Loucy (cell line): ENCODE measurements at regions not wholly inside any gene's neighbourhood (a gene's known extent, or its start where the extent isn't known, plus 50 kb on each side); places are given as distances from the start of the nearest gene placed in this dataset.

Experiments
- H2AFZ ChIP-seq: fragments of 200-600 bp; sonication (generic); 2 replicates; pipeline ENCODE4 v1.6.0; 2016; ENCODE audit warnings: antibody characterized with exemption, mild to moderate bottlenecking, low read length, moderate library complexity
- H3F3A ChIP-seq: fragments of 200-600 bp; 2 replicates; pipeline ENCODE4 v1.6.0; 2016; ENCODE audit warnings: antibody characterized with exemption, low read depth, mild to moderate bottlenecking
- H3K27me3 ChIP-seq: fragments of 200-600 bp; sonication (generic); 2 replicates; pipeline ENCODE4 v1.6.1; 2014; ENCODE audit warnings: low read length, mild to moderate bottlenecking; ENCODE audit not compliant: insufficient read depth, poor library complexity, severe bottlenecking
- H3K36me3 ChIP-seq: fragments of 200-600 bp; sonication (generic); 2 replicates; pipeline ENCODE4 v1.6.1; 2016; ENCODE audit warnings: low read length; ENCODE audit not compliant: insufficient read depth
- H3K4me1 ChIP-seq: fragments of 200-600 bp; sonication (generic); 2 replicates; pipeline ENCODE4 v1.5.1; 2014; ENCODE audit warnings: low read length, mild to moderate bottlenecking; ENCODE audit not compliant: insufficient read depth, poor library complexity, severe bottlenecking
- H3K4me2 ChIP-seq: fragments of 200-600 bp; sonication (generic); 2 replicates; pipeline ENCODE4 v1.6.0; 2014; ENCODE audit warnings: antibody characterized with exemption, low read length, low read depth, mild to moderate bottlenecking; ENCODE audit not compliant: poor library complexity, severe bottlenecking
- H3K4me3 ChIP-seq: fragments of 200-600 bp; sonication (generic); 2 replicates; pipeline ENCODE4 v1.5.1; 2014; ENCODE audit warnings: low read length, mild to moderate bottlenecking, mixed read lengths; ENCODE audit not compliant: poor library complexity, severe bottlenecking
- H3K79me2 ChIP-seq: fragments of 200-600 bp; sonication (generic); 2 replicates; pipeline ENCODE4 v1.6.1; 2014; ENCODE audit warnings: low read length; ENCODE audit not compliant: insufficient read depth
- H3K9ac ChIP-seq: fragments of 200-600 bp; sonication (generic); 2 replicates; pipeline ENCODE4 v1.6.0; 2014; ENCODE audit warnings: mild to moderate bottlenecking, low read depth, low read length, moderate library complexity; ENCODE audit not compliant: poor library complexity, severe bottlenecking
- H3K9me2 ChIP-seq: fragments of 200-600 bp; sonication (generic); replicated peaks from 2 replicates; pipeline ENCODE4 v1.6.1; 2016; ENCODE audit warnings: low read depth, low read length, mixed read lengths
- H3K9me3 ChIP-seq: fragments of 200-600 bp; sonication (generic); 2 replicates; pipeline ENCODE4 v1.6.1; 2014; ENCODE audit warnings: mild to moderate bottlenecking, antibody characterized with exemption, low read length, low read depth; ENCODE audit not compliant: insufficient read depth
- H4K20me1 ChIP-seq: fragments of 200-600 bp; sonication (generic); 2 replicates; pipeline ENCODE4 v1.6.0; 2014; ENCODE audit warnings: antibody characterized with exemption, low read length, mild to moderate bottlenecking; ENCODE audit not compliant: insufficient read depth, poor library complexity, severe bottlenecking
- CTCF ChIP-seq: fragments of 200-600 bp; sonication (generic); conservative IDR thresholded peaks from 2 replicates; pipeline ENCODE4 v1.5.1; 2014; ENCODE audit warnings: mild to moderate bottlenecking, antibody characterized with exemption, low read length
- EZH2phosphoT487 ChIP-seq: fragments of 200-600 bp; IDR thresholded peaks from 2 replicates; pipeline ENCODE4 v1.6.1; 2018; ENCODE audit warnings: antibody characterized with exemption, mild to moderate bottlenecking, moderate library complexity, borderline replicate concordance

GRCh38 chr3:24835510-24835909, 340.9 kb upstream of the THRB start:
- Histone ChIP-seq H3K4me1 (no peaks in the 10 kb centered on the region), H3K27me3 (no peaks in the 10 kb centered on the region), H3K9me3 (no peaks in the 10 kb centered on the region), H3K9me2 (no peaks in the 10 kb centered on the region), H3K4me3 (no peak overlapping the region), H4K20me1 (no peaks in the 10 kb centered on the region), H2AFZ (no peak overlapping the region), H3K9ac (no peak overlapping the region), H3K36me3 (no peaks in the 10 kb centered on the region), H3F3A (no peaks in the 10 kb centered on the region), H3K4me2 (no peak overlapping the region), H3K79me2 (no peaks in the 10 kb centered on the region)
- TF ChIP-seq EZH2phosphoT487 (no peak), CTCF (no peak)

GRCh38 chr3:24837601-24838000, 343.0 kb upstream of the THRB start:
- no peaks in the 10 kb centered on the region for H3F3A ChIP-seq
- no peaks in the 10 kb centered on the region for H3K9me2 ChIP-seq
- H3K9me3 ChIP-seq, result no peaks in the 10 kb centered on the region
- no peak overlapping the region for H3K4me2 ChIP-seq
- H3K9ac ChIP-seq, result no peak overlapping the region
- no peak overlapping the region for H2AFZ ChIP-seq
- H3K4me1 ChIP-seq, result no peaks in the 10 kb centered on the region
- no peaks in the 10 kb centered on the region for H4K20me1 ChIP-seq
- no peaks in the 10 kb centered on the region for H3K79me2 ChIP-seq
- TF ChIP-seq EZH2phosphoT487, result no peak
- TF ChIP-seq CTCF, result no peak
- no peaks in the 10 kb centered on the region for H3K36me3 ChIP-seq
- no peak overlapping the region for H3K4me3 ChIP-seq
- no peaks in the 10 kb centered on the region for H3K27me3 ChIP-seq

- Histone ChIP-seq H3K36me3 (no peaks in the 10 kb centered on the region), H3K9me3 (no peaks in the 10 kb centered on the region), H3K4me2 (no peak overlapping the region), H3K9ac (no peak overlapping the region), H3K27me3 (no peaks in the 10 kb centered on the region), H2AFZ (no peak overlapping the region), H3F3A (no peaks in the 10 kb centered on the region), H3K9me2 (no peaks in the 10 kb centered on the region), H3K4me1 (no peaks in the 10 kb centered on the region), H3K79me2 (no peaks in the 10 kb centered on the region), H3K4me3 (no peak overlapping the region), H4K20me1 (no peaks in the 10 kb centered on the region)
- TF ChIP-seq CTCF (no peak), EZH2phosphoT487 (no peak)
These were observed 343.9 kb upstream of the THRB start for GRCh38 chr3:24838533-24838932.
